GM19240 (cell line): ENCODE measurements at regions not wholly inside any gene's neighbourhood (a gene's known extent, or its start where the extent isn't known, plus 50 kb on each side); places are given as distances from the start of the nearest gene placed in this dataset.
"Not testable (repeated sequence)": the region's sequence is repeated elsewhere in the genome, so short reads cannot be mapped to it uniquely, and the experiment has no call there.

Experiments
- DNase-seq: peaks from one replicate; pipeline ENCODE4 v3.0.0; 2011; ENCODE audit warnings: low spot score; ENCODE audit not compliant: insufficient read length

GRCh38 chr9:95785209-95785608, 90.3 kb upstream of the ERCC6L2 start:
- DNase-seq: no peak

DNA sequence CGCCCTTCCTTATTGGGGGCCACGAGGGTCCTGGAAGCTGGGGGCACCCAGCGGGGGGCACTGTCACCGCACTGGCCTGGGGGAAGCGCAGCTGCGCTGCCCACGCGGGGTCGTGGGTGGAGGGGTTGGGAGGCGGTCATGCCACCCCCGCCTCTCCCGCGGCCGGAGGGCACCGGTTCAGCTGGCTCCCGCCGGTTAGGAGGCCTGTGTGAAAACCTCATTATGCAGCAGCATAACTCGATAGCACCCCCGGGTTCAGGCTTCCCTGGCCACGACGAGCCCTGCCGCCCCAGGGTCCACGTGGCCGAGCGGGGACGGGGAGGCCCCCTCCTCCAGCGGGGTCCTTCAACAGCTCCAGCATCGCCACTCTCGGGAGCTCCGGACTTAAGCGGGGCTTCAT, 91.2 kb upstream of the ERCC6L2 start:
- DNase-seq: no peak

DNA sequence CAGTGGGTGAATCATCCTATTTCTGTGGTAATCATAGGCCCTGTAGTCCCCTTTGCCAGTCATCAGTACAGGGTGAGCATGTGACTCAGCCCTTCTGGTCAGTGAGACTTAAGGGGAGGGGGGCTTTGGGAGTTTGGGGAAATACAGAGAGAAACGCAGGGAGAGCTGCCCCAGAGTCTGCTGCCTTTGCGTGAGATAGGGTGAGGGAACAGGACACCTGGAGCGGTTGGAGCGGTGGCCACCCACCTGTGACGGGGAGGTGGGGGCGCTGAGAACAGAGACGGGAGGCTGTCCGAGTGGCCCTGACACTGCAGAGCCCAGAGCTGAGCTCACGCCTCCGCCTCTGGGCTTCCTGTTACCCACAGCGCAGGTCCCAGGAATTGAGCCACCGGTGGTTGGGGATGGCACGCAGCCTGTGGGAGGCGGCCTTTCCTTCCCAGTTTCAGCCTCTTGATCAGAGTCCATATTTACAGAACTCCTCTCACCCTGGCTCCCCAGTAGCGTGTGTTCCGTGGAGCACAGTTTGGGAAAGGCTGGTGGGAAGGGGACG, 92.0 kb upstream of the ERCC6L2 start:
- DNase-seq: no peak

- no peak for DNase-seq
Measured at GRCh38 chr9:95780751-95781150, 94.7 kb upstream of the ERCC6L2 start.

DNA sequence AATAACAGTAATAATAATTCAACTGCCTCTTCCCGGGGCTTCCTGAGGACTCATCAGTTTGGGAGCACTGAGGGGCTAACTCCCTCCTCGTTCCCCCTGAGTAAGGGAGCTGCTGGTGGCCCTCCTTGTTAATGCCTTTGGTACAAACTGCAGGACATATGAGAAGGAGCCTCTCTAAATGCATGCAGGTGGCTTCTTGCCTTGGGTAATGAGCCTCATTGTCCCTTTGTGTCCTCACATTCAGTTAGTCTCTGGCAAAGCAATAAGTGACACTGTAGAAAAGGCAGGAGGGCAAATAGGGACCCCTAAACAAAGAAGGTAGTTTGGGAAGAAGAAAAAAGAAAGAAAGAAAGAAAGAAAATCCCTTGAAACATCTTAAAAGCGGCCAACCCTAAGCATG, 95.4 kb upstream of the ERCC6L2 start:
- no peak for DNase-seq

GRCh38 chr9:95779597-95779996, 95.9 kb upstream of the ERCC6L2 start:
- DNase-seq: not testable (repeated sequence)

DNA sequence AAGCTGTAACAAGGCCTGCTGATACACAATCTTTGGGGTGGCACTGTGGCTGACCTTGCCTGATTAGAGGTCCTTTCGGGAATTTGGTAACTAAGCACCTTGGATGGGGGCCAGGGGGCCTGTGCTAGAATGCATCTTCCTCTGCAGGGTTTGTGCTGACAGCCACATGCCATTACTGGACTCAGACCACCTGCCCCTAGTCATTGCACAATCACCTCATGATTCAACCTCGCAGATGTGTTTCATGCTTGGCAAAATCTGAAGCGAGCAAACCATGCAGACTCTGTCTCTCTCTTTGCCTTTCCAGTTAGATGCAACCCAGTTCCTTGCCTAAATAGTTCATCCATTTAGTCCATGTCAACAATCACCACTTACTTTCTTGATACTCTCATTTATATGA, 96.5 kb upstream of the ERCC6L2 start:
- DNase-seq: no peak

GRCh38 chr9:95777136-95777535, 98.4 kb upstream of the ERCC6L2 start:
- DNase-seq: no peak

DNA sequence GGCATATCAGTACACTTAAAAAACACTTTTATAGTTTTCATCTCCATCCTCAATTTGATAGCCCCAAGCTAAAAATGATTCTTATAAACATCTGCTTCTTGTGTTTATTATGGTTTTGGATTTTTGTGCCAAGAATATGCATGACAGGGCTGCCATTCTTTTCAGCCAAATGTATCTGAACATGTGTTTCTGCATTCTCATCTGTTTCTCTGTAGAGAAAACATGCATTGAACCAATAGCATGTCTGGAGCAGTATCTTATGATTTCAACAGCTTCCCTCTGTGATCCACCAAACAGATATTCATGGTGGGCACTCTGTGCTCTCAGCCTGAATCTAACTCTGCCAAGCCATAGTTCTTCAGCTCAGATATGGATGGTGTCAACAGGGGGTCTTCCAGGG, 99.3 kb upstream of the ERCC6L2 start:
- no peak for DNase-seq

GRCh38 chr9:95775191-95775590, 100.3 kb upstream of the ERCC6L2 start:
- DNase-seq: no peak

GRCh38 chr9:95773053-95773418, 102.5 kb upstream of the ERCC6L2 start:
- no peak for DNase-seq

- no peak for DNase-seq
Measured at GRCh38 chr9:95772320-95773052, 103.0 kb upstream of the ERCC6L2 start.

- no peak for DNase-seq
Measured at GRCh38 chr9:95771556-95772246, 103.8 kb upstream of the ERCC6L2 start.

- DNase-seq: no peak
Measured at GRCh38 chr9:95770653-95771131, 104.8 kb upstream of the ERCC6L2 start.

- no peak for DNase-seq
Measured at GRCh38 chr9:95769909-95770433, 105.5 kb upstream of the ERCC6L2 start.

- DNase-seq: no peak
Measured at GRCh38 chr9:95769473-95769872, 106.0 kb upstream of the ERCC6L2 start.

GRCh38 chr9:95766906-95767305, 108.6 kb upstream of the ERCC6L2 start:
- no peak for DNase-seq

DNA sequence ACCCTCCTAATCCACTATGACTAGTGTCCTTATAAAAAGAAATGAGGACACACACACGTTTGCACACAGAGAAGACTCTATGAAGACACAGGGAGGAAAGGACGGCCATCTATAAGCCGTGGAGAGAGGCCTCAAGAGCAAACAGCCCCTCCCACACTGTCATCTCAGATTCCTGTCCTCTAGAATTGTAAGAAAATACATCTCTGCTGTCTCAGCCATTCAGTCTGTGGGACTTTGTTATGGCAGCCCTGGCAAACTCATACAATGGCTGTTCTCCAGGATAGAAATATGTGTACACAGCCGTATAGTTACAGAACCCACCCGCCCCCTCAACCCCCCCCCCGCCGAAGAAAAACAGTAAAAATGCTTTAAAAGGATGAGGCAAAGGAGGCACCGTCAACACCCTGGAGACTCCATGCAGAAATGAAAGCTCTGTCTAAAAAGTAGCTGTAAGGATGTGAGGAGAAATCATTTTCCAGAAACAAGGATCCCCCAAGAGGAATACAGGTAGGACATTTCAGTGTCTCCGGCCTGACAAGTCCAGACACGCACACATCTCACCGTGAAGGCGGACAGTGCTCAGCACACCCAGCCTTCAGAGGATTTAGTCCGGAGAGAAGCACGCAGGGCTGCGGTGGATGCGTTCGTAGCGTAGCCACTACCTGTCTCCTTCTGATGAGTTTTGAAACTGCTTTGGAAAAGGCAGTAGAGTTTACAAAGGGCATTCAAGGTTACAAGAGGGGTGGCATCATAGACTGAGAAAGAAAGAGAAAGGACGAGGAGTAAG, 110.8 kb upstream of the ERCC6L2 start:
- DNase-seq: no peak

DNA sequence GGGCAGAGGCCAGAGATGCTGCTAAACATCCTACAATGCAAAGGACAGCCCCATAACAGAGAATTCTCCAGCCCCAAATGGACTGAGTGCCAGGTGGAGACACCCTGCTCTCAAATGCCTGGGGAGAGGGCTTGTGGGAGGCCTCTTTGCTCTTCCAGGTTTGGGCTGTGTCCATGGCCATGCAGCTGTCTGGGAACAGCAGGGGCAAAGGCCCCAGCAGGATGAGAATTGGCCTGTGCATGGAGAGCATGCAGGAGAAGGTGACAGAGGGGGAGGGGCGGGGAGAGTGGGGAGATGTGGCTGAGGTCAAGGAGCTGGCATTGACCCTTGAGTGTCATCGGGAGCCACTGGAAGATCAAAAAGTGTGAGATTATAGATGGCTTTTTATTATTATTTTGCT, 111.5 kb upstream of the ERCC6L2 start:
- DNase-seq: no peak

DNA sequence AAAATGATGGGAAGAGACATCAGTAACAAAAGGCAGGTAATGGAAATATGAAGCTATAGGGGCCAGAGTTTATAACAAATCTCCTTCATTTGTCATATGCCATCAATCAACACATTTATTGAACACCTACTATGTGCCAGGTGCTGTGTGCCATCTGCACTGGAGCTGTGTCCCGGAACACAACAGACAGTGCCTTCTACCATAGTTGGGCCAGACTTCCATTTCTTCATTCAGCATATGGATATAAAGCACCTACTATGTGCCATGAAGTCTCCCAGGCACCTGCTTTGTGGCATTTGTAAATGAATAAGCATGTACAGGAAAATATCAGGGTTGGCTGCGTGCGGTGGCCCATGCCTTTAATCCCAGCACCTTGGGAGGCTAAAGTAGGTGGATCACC, 112.5 kb upstream of the ERCC6L2 start:
- no peak for DNase-seq

DNA sequence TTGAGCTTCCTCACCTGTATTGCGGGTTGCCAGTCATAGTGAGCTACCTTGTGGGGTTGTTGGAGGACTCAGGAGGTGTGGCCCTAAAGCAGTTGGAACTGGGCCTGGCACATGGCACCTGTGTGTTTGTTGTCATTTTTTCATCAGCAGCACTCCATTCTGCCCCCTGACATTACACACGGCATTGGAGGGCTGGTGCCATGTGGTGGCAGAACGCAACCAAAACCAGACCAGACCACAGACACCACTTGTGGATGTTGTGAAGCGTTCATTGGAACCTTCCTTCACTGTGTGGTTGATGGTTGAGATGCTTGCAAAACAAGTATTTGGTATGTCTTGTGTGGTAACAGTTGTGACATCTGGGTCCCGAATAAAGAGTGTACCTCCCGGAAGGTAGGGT, 113.2 kb upstream of the ERCC6L2 start:
- no peak for DNase-seq

GRCh38 chr9:95760791-95761190, 114.7 kb upstream of the ERCC6L2 start:
- DNase-seq: no peak
